ENCODE measurements at regions not wholly inside any gene's neighbourhood (a gene's known extent, or its start where the extent isn't known, plus 50 kb on each side); places are given as distances from the start of the nearest gene placed in this dataset.

GRCh38 chr7:155872678-155873369 is 60.6 kb upstream of the SHH start:
- TF ChIP-seq, protein P1, sequence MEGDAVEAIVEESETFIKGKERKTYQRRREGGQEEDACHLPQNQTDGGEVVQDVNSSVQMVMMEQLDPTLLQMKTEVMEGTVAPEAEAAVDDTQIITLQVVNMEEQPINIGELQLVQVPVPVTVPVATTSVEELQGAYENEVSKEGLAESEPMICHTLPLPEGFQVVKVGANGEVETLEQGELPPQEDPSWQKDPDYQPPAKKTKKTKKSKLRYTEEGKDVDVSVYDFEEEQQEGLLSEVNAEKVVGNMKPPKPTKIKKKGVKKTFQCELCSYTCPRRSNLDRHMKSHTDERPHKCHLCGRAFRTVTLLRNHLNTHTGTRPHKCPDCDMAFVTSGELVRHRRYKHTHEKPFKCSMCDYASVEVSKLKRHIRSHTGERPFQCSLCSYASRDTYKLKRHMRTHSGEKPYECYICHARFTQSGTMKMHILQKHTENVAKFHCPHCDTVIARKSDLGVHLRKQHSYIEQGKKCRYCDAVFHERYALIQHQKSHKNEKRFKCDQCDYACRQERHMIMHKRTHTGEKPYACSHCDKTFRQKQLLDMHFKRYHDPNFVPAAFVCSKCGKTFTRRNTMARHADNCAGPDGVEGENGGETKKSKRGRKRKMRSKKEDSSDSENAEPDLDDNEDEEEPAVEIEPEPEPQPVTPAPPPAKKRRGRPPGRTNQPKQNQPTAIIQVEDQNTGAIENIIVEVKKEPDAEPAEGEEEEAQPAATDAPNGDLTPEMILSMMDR (conservative IDR thresholded peaks at IDR 0.05; ENCODE audit: low read depth, low read length), result no peak
- no peak for TF ChIP-seq EZH2 (IDR thresholded peaks at IDR 0.05; ENCODE audit: borderline replicate concordance, low read depth, low read length, poor library complexity, severe bottlenecking)
